HCEC 1CT (cell line): ENCODE measurements at regions not wholly inside any gene's neighbourhood (a gene's known extent, or its start where the extent isn't known, plus 50 kb on each side); places are given as distances from the start of the nearest gene placed in this dataset.
"Not testable (repeated sequence)": the region's sequence is repeated elsewhere in the genome, so short reads cannot be mapped to it uniquely, and the experiment has no call there.

ENCODE experiments used
- DNase-seq: peaks from one replicate; pipeline ENCODE4 v3.0.0-alpha.2; 2017

GRCh38 chr21:31530897-31531705 lies 128.4 kb upstream of the SOD1 start:
- DNase-seq: no peak

- no peak for DNase-seq
Measured at GRCh38 chr21:31530364-31530763, 129.1 kb upstream of the SOD1 start.

- no peak for DNase-seq
Measured at GRCh38 chr21:31529406-31529805, 130.1 kb upstream of the SOD1 start.

DNA sequence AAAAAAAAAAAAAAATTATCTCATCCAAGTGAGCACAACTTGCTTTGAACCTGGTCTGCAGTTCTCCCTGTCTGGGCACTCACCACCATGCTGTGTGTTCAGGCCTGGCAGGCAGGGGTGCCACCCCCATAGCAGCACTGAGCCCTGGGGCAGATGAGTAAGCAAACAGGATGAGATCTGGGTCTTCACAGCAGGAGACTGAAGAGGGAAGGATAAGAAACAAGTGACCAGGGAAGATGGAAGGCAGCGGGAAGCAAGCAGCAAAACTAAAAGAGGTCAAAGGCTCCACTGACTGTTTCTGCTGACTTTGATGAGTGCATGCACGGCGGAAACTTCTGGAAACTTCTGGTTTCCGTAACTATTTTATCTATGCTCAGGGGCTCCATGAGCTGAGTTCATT lies 133.5 kb upstream of the SOD1 start:
- no peak for DNase-seq

- DNase-seq: no peak
Measured at GRCh38 chr21:31524140-31524539, 135.4 kb upstream of the SOD1 start.

GRCh38 chr21:31521515-31521914 lies 138.0 kb upstream of the SOD1 start:
- DNase-seq: no peak

DNA sequence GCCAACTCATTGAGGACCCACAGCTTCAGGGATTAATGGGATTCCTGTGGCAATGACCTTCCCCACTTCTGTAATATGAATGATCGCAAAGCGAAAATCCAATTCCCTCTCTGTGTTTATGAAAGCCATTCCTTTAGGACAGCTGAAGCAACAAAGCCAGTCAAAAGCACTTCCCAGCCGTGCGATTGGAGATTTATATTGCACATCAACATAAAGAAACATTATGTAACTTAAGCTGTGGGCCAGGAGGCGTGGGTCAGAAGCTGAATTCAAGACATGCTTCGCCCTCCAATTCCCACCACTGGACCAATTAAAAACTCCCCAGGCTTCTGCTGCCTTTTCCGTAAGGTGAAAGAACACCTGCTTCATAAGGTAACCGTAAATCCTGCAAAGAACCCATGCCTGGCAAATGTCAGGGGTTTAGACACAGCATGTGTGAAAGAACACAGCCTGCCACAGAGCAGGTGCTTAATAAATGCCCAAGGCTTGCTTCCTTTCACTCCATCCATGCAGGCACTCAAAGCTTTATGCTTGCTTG lies 138.9 kb upstream of the SOD1 start:
- DNase-seq: no peak

DNA sequence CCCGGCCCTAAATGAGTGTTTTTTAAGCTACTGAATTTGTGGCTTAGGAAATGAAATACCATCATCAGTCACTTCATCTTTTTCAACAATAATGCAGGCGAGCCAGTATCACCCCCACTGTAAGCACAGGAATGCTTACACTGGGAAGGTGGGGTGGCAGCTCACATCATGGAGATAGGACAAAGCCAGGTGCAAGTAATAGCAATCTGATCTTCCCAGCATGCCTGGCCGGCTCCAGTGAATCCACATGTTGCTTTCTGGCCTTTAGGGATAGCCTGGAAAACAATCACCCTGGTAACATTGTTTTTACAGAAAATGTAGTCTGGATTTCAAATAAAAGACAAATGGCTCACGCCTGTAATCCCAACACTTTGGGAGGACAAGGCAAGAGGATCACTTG lies 140.9 kb upstream of the SOD1 start:
- DNase-seq: no peak

DNA sequence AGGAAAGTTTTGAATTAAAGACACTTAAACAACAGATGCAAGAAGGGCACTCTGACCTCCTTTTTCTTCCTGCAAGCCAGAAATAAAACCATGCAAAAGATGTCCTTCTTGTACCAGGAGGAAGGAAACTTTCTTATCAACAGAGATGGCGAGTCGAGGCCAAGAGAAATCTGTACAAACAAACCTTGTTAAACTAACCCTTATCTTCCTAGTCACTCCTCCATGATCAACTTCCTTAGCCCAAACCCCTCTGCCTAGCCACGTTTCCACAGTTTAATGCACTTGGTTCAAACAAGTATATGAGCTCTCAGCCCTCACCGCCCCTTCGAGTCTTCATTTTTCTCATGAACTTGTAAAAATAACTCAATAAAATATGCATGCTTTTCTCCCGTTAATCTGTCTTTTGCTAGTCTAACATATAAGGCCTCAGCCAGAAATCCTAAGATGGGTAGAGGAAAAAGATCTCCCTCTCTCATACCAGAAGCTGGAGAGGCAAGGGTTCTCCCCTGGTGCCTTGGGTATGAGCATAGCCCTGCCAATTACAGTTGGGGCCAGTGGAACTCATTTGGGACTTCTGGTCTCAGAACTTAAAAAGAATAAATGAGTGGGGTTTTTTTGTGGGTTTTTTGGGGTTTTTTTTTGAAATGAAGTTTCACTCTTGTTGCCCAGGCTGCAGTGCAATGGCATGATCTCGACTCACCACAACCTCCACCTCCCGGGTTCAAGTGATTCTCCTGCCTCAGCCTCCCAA lies 141.7 kb upstream of the SOD1 start:
- DNase-seq: no peak

DNA sequence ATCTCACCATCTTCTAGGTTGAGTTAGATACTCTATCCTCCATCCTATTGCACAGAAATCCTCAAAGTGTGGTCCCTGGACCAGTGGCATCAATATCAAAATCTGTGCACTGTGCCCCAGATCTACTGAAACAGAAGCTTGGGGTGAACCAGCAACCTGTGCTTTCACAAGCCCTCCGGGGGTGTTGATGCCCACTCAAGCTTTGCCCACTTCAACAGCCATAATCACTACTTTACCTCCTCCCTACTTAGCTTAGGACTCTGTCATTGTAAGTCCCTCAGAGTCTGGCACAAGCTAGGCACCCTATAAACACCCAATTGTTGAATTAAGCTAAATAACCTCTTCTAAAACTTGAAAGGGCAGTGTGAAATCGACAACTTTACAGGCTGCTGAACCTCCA lies 144.2 kb upstream of the SOD1 start:
- DNase-seq: no peak

- DNase-seq: no peak
Measured at GRCh38 chr21:31514598-31514997, 144.9 kb upstream of the SOD1 start.

GRCh38 chr21:31513541-31513940 lies 146.0 kb upstream of the SOD1 start:
- not testable (repeated sequence) for DNase-seq

DNA sequence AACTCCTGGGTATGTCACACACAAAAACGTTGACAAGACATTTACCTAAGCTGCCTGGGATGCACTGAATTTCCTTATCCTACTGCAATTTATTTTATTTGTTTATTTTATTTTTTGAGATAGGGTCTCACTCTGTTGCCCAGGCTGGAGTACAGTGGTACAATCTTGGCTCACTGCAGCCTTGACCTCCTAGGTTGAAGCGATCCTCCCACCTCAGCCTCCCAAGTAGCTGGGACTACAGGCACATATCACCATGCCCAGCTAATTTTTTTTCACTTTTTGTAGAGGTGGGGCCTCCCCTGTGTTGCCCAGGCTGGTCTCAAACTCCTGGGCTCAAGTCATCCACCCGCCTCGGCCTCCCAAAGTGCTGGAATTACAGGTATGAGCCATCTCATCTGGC lies 147.5 kb upstream of the SOD1 start:
- not testable (repeated sequence) for DNase-seq

GRCh38 chr21:31511258-31511657 lies 148.2 kb upstream of the SOD1 start:
- DNase-seq: no peak

DNA sequence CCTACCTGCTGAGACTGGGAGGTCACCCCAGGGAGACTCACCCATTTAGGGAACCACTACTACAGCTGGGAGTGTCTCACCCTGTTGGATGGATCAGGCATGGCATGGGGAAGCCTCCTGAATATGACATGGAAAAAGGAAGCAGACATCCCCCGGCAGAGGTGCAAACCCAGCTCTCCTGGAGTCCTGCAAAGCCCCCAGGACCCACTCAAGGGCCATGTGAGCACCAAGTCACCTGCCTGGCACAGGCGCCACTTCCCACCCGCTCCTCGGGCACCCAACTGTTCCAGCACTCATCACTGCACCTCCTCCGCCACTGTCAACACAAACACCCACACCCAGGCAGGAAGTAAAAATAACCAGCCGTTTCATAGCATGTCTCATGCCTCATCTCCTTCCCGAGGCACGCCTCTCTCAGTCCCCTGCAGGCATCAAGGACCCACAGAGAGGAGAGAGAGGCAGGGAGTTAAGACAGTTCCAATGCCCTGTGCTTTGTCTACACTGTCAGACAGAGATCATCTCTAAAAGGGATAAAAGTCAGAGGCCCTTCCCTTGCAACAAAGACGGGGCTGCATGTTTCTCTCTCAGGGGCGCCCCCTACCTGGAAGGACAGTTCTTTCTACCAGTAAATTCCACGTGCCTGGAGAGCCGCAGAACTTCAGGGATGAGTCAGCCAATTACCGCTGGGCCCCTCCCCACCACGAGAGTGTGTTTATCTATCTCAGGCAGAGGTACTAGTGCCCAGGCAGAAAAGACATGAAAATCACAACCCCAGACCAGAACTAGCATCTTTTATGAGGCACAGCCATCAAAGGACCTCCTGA lies 150.1 kb upstream of the SOD1 start:
- no peak for DNase-seq

DNA sequence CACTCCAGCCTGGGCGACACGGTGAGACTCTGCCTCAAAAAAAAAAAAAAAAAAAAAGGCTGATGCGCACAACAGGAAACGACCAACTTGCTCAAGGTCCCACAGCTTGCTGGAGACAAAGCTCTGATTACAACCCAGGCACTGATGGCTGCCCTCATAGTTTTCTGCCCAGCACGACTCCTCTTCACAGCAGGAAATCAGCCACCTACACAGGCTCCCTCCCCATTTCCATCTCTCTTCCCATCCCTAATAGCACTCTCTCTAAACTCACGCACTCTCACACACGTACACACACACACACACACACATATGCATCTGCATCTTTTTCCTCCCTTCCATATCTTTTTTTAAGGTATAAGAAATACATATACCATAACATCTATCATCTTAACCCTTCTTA lies 153.5 kb upstream of the SOD1 start:
- DNase-seq: no peak

- no peak for DNase-seq
Measured at GRCh38 chr21:31503939-31504338, 155.6 kb upstream of the SOD1 start.

DNA sequence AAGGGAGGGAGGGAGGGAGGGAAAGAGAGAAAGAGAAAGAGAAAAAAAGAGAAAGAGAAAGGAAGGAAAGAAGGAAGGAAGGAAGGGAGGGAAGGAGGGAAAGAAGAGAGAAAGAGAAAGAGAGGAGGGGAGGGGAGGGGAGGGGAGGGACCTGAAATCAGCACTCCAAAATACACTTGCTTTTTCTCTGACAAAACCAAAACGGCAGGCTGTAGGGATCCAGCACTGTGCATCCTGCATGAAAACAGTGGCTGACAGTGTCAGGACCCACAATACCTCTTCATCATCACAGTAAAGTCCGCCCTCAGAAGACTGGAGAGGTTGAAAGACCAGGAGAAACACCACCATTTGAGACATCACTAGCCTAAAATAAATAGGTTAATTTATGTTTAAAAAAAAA lies 156.0 kb upstream of the SOD1 start:
- DNase-seq: no peak

DNA sequence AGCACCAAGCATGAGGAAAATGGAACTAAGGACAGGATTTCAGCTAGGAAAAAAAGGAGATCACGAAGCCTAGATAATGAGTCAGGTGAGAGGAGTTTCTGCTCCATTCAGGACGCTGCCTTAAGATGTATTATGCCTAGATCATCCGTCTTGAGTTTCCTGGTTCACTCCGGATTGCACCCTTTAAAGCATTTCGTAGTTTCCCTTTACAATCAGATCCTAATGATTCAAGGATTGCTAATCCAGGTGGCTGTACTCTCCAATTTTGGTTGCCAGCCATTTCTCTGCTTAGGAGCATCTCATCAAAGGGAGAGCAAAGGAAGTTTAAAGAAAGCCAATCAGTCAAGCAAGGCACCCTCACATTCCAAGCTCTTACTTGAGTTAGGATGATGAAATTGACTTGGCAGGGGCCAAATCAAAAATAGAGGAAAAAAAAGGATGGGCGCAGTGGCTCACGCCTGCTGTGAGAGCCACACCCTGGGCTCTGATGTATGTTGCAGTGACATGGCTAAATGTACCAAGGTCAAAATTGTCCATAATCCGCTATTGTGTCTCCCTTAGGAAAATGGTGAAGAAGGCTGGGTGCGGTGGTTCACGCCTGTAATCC lies 156.9 kb upstream of the SOD1 start:
- DNase-seq: no peak

- DNase-seq: no peak
Measured at GRCh38 chr21:31501926-31502325, 157.6 kb upstream of the SOD1 start.

GRCh38 chr21:31500982-31501381 lies 156.9 kb upstream of the TIAM1 start:
- DNase-seq: no peak

DNA sequence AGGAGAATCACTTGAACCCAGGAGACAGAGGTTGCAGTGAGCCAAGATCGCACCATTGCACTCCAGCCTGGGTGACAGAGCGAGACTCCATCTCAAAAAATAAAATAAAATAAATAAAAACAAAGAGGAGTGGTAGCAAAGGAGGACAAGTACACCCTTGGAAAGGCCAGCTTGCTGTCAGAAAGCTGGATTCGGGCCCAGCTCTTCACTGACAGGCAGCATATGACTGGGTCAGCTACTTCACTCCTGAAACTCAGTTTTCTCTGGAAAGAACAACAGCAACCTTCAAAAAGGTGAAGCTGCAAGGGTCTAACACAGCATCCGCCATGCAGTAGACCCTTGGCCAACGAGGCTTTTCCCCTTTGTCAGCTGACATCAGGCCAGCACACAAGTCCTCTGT lies 156.0 kb upstream of the TIAM1 start:
- DNase-seq: no peak

GRCh38 chr21:31498985-31499384 lies 154.9 kb upstream of the TIAM1 start:
- DNase-seq: no peak
